WERI-Rb-1 (cell line): ENCODE measurements at regions not wholly inside any gene's neighbourhood (a gene's known extent, or its start where the extent isn't known, plus 50 kb on each side); places are given as distances from the start of the nearest gene placed in this dataset.

ENCODE experiments used
- DNase-seq: peaks from one replicate; pipeline ENCODE4 v3.0.0-alpha.2; 2020
- H3K27ac ChIP-seq: fragments of 250-450 bp; sonication (Bioruptor Pico); 2 replicates; pipeline ENCODE4 v1.5.1; 2020; ENCODE audit warnings: mild to moderate bottlenecking, moderate library complexity
- H3K27me3 ChIP-seq: fragments of 250-450 bp; sonication (Bioruptor Pico); 2 replicates; pipeline ENCODE4 v1.5.1; 2021; ENCODE audit warnings: mild to moderate bottlenecking, low read depth, moderate library complexity; ENCODE audit not compliant: insufficient read depth, severe bottlenecking
- H3K36me3 ChIP-seq: fragments of 250-450 bp; sonication (Bioruptor Pico); 2 replicates; pipeline ENCODE4 v1.5.1; 2020; ENCODE audit warnings: mild to moderate bottlenecking, moderate library complexity
- H3K4me3 ChIP-seq: 2 replicates; pipeline ENCODE4 v1.5.1; 2011; ENCODE audit warnings: low read depth, mild to moderate bottlenecking, control low read depth, low read length
- H3K9me3 ChIP-seq: fragments of 250-450 bp; sonication (Bioruptor Pico); 2 replicates; pipeline ENCODE4 v1.5.1; 2021; ENCODE audit warnings: mild to moderate bottlenecking, moderate library complexity; ENCODE audit not compliant: severe bottlenecking
- CTCF ChIP-seq: IDR thresholded peaks from 2 replicates; pipeline ENCODE4 v1.5.1; 2011; ENCODE audit warnings: low read depth, mild to moderate bottlenecking, control low read depth, inconsistent platforms, low read length

GRCh38 chr5:4945296-4945695 lies 194.8 kb upstream of the ADAMTS16 start:
- H3K27me3 ChIP-seq, result peaks cover 95% of the 10 kb centered on the region
- no peaks in the 10 kb centered on the region for H3K36me3 ChIP-seq
- H3K27ac ChIP-seq, result no peak overlapping the region
- no peak overlapping the region for H3K4me3 ChIP-seq
- DNase-seq, result no peak
- no peak for TF ChIP-seq CTCF
- no peaks in the 10 kb centered on the region for H3K9me3 ChIP-seq

DNA sequence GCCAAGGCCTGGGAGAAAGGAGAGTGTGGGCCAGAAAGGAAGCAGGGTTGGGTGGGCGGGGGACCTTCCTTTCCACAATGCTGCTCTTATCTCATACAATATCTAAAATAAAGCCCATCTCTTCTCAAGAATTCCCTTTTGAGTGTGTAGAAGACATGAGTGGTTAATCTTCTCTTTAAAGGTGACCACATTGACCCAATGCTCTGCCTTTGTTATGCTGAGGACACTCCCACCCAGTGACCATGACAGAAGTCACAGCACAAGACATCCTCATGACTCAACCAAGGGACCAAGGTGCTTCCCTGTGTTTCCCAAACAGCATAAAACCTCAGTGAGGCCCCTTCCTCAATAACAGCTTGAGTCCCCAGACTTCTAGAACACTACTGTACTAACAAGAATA lies 193.0 kb upstream of the ADAMTS16 start:
- Histone ChIP-seq H3K27me3 (peaks cover 92% of the 10 kb centered on the region), H3K36me3 (no peaks in the 10 kb centered on the region), H3K4me3 (no peak overlapping the region), H3K27ac (no peak overlapping the region), H3K9me3 (no peaks in the 10 kb centered on the region)
- TF ChIP-seq CTCF, result no peak
- no peak for DNase-seq

GRCh38 chr5:4947893-4948536 lies 192.1 kb upstream of the ADAMTS16 start:
- H3K27me3 ChIP-seq, result peaks cover 91% of the 10 kb centered on the region
- DNase-seq, result no peak
- TF ChIP-seq CTCF, result no peak

GRCh38 chr5:4949108-4949507 lies 191.0 kb upstream of the ADAMTS16 start:
- no peak for TF ChIP-seq CTCF
- no peak overlapping the region for H3K4me3 ChIP-seq
- no peak for DNase-seq
- no peak overlapping the region for H3K27ac ChIP-seq
- H3K27me3 ChIP-seq, result peaks cover 91% of the 10 kb centered on the region
- no peaks in the 10 kb centered on the region for H3K9me3 ChIP-seq
- H3K36me3 ChIP-seq, result no peaks in the 10 kb centered on the region

More at GRCh38 chr5:4947893-4948536, 192.1 kb upstream of the ADAMTS16 start:
- H3K27ac ChIP-seq, result no peak overlapping the region
- H3K9me3 ChIP-seq, result no peaks in the 10 kb centered on the region
- no peaks in the 10 kb centered on the region for H3K36me3 ChIP-seq
- no peak overlapping the region for H3K4me3 ChIP-seq

GRCh38 chr5:4953576-4953975 lies 186.6 kb upstream of the ADAMTS16 start:
- H3K36me3 ChIP-seq, result no peaks in the 10 kb centered on the region
- peaks cover 96% of the 10 kb centered on the region for H3K27me3 ChIP-seq
- no peak overlapping the region for H3K4me3 ChIP-seq
- no peak for TF ChIP-seq CTCF
- DNase-seq, result no peak
- H3K9me3 ChIP-seq, result no peaks in the 10 kb centered on the region
- no peak overlapping the region for H3K27ac ChIP-seq

- TF ChIP-seq CTCF, result no peak
- DNase-seq, result no peak
- Histone ChIP-seq H3K9me3 (no peaks in the 10 kb centered on the region), H3K27me3 (peaks cover 96% of the 10 kb centered on the region), H3K4me3 (no peak overlapping the region), H3K36me3 (no peaks in the 10 kb centered on the region), H3K27ac (no peak overlapping the region)
These were observed 186.1 kb upstream of the ADAMTS16 start for GRCh38 chr5:4954048-4954447.
